SK-N-SH (cell line): ENCODE measurements at regions not wholly inside any gene's neighbourhood (a gene's known extent, or its start where the extent isn't known, plus 50 kb on each side); places are given as distances from the start of the nearest gene placed in this dataset.

Experiments
- CTCF ChIA-PET: fragments of 300-600, 350-600 bp; formaldehyde crosslinking; extraction: SDS; loops from one replicate; lab custom pipeline; 2021; lab: Yijun Ruan, JAX
- POLR2A ChIA-PET: fragments of 350-600 bp; sonication (Branson Sonifier 250); formaldehyde crosslinking; extraction: SDS; loops from one replicate; lab custom pipeline; 2020; ENCODE audit warnings: antibody characterized with exemption, inconsistent platforms; lab: Yijun Ruan, JAX
- DNase-seq: peaks from one replicate; pipeline ENCODE4 v3.0.0; 2012
- H2AFZ ChIP-seq: fragments of 200-600 bp; sonication (generic); 2 replicates; pipeline ENCODE4 v1.8.1; 2016; ENCODE audit warnings: antibody characterized with exemption, mild to moderate bottlenecking, low read depth
- H3F3A ChIP-seq: fragments of 200-600 bp; sonication (generic); replicated peaks from 2 replicates; pipeline ENCODE3; 2016; ENCODE audit warnings: antibody characterized with exemption, mild to moderate bottlenecking; ENCODE audit not compliant: insufficient read depth
- H3K27ac ChIP-seq, 2 experiments: fragments of 200-500 bp in 1 of 2; fragments of 200-600 bp in 1 of 2; sonication (Bioruptor generic) in 1 of 2; sonication (generic), shearing (Covaris generic) in 1 of 2; 2 replicates each; pipeline versions ENCODE4 v1.5.1 to v1.6.1; 2014 to 2016; ENCODE audit warnings: low read depth in 2 of 2, inconsistent platforms in 1 of 2, low read length in 1 of 2, mild to moderate bottlenecking in 1 of 2, mixed read lengths in 1 of 2
- H3K27me3 ChIP-seq: fragments of 200-600 bp; sonication (generic), shearing (Covaris generic); 2 replicates; pipeline ENCODE4 v1.6.1; 2016; ENCODE audit warnings: mixed run types; ENCODE audit not compliant: insufficient read depth
- H3K36me3 ChIP-seq, 2 experiments: fragments of 200-500 bp in 1 of 2; fragments of 200-600 bp in 1 of 2; sonication (Bioruptor generic) in 1 of 2; sonication (generic) in 1 of 2; replicated peaks in 1 of 2; 2 replicates each; pipeline versions ENCODE3 to v1.5.1; 2014 to 2016; ENCODE audit warnings: low read length in 1 of 2, mild to moderate bottlenecking in 1 of 2; ENCODE audit not compliant: insufficient read depth in 2 of 2, control insufficient read depth in 1 of 2
- H3K4me1 ChIP-seq, 2 experiments: fragments of 200-500 bp in 1 of 2; fragments of 200-600 bp in 1 of 2; sonication (Bioruptor generic) in 1 of 2; sonication (generic), shearing (Covaris generic) in 1 of 2; 2 replicates each; pipeline versions ENCODE4 v1.5.1 to v1.6.1; 2014 to 2016; ENCODE audit warnings: low read depth in 1 of 2, low read length in 1 of 2, mixed run types in 1 of 2; ENCODE audit not compliant: insufficient read depth in 2 of 2, control insufficient read depth in 1 of 2
- H3K4me2 ChIP-seq: fragments of 200-600 bp; sonication (generic), shearing (Covaris generic); 2 replicates; pipeline ENCODE4 v1.6.1; 2017; ENCODE audit warnings: mixed run types
- H3K4me3 ChIP-seq, 2 experiments: fragments of 200-500 bp in 1 of 2; fragments of 200-600 bp in 1 of 2; sonication (Bioruptor generic) in 1 of 2; sonication (generic), shearing (Covaris generic) in 1 of 2; 2 replicates each; pipeline versions ENCODE4 v1.5.1 to v1.8.1; 2014 to 2016; ENCODE audit warnings: low read depth in 2 of 2, inconsistent platforms in 1 of 2, low read length in 1 of 2, mild to moderate bottlenecking in 1 of 2, mixed read lengths in 1 of 2, moderate library complexity in 1 of 2
- H3K79me2 ChIP-seq: fragments of 200-600 bp; sonication (generic); 2 replicates; pipeline ENCODE4 v1.8.1; 2017; ENCODE audit warnings: mild to moderate bottlenecking; ENCODE audit not compliant: insufficient read depth
- H3K9ac ChIP-seq: fragments of 200-600 bp; sonication (generic); 2 replicates; pipeline ENCODE4 v1.6.1; 2017; ENCODE audit warnings: mixed run types
- H3K9me2 ChIP-seq: fragments of 200-600 bp; sonication (generic); 2 replicates; pipeline ENCODE4 v1.6.1; 2017; ENCODE audit warnings: mixed run types
- H3K9me3 ChIP-seq: fragments of 200-600 bp; sonication (generic); 2 replicates; pipeline ENCODE4 v1.6.1; 2017; ENCODE audit warnings: mixed run types, mild to moderate bottlenecking, moderate library complexity
- H4K20me1 ChIP-seq: fragments of 200-600 bp; sonication (generic); 2 replicates; pipeline ENCODE4 v1.6.1; 2017; ENCODE audit warnings: mild to moderate bottlenecking, mixed run types; ENCODE audit not compliant: insufficient read depth
- EP300 ChIP-seq, 2 experiments: IDR thresholded peaks; 2 replicates each; pipeline versions ENCODE4 v1.4.0 to v1.6.1; 2012; ENCODE audit warnings: borderline replicate concordance in 1 of 2, low read depth in 1 of 2, low read length in 1 of 2
- MEF2A ChIP-seq: IDR thresholded peaks from 2 replicates; pipeline ENCODE4 v1.4.0; 2012; ENCODE audit warnings: low read depth, borderline replicate concordance
- REST ChIP-seq: IDR thresholded peaks from 2 replicates; pipeline ENCODE4 v1.6.1; 2012; ENCODE audit warnings: mild to moderate bottlenecking, low read depth, low read length, moderate library complexity
- RFX5 ChIP-seq: IDR thresholded peaks from 2 replicates; pipeline ENCODE4 v1.6.1; 2012; ENCODE audit warnings: mild to moderate bottlenecking, improper control_type of control experiment, low read length
- RXRA ChIP-seq: IDR thresholded peaks from 2 replicates; pipeline ENCODE4 v1.4.0; 2012; ENCODE audit warnings: low read depth, mild to moderate bottlenecking, borderline replicate concordance
- SMC3 ChIP-seq: IDR thresholded peaks from 2 replicates; pipeline ENCODE4 v1.6.1; 2012; ENCODE audit warnings: low read depth, low read length, improper control_type of control experiment
- TEAD4 ChIP-seq: IDR thresholded peaks from 2 replicates; pipeline ENCODE4 v1.4.0; 2012; ENCODE audit warnings: mild to moderate bottlenecking, borderline replicate concordance; ENCODE audit not compliant: insufficient read depth
- USF2 ChIP-seq: fragments of 150-350 bp; IDR thresholded peaks from 2 replicates; pipeline ENCODE4 v1.6.1; 2017; ENCODE audit warnings: antibody characterized with exemption, low read length, low read depth, borderline replicate concordance
- ZBTB33 ChIP-seq: IDR thresholded peaks from 2 replicates; pipeline ENCODE4 v1.4.0; 2012; ENCODE audit warnings: low read depth, borderline replicate concordance
- WGBS: methylation state at CpG from one replicate; pipeline ENCODE4 v1.1.6; 2017; ENCODE audit warnings: low lambda C conversion rate; 5-methylcytosine and 5-hydroxymethylcytosine counted together
- TF ChIP-seq, protein P1 (sequence below): fragments of 200-600 bp; sonication (generic); IDR thresholded peaks from 2 replicates; pipeline ENCODE4 v1.6.1; 2017; ENCODE audit warnings: antibody characterized with exemption, mild to moderate bottlenecking, moderate library complexity

- CTCF ChIA-PET, result interaction anchor here (1.2 to 2.6 kb wide), 5 partner anchors 11 to 128 kb away, joined by 3 to 10 read pairs (median 5); no protein-coding TSS in a partner anchor
Observed at GRCh38 chr15:77742570-77742969, 109.9 kb upstream of the LINGO1 start.

More at GRCh38 chr15:77742570-77742969, 109.9 kb upstream of the LINGO1 start:
- no peaks in the 10 kb centered on the region for H3K9me2 ChIP-seq
- no peak overlapping the region for H3K4me2 ChIP-seq
- H3K79me2 ChIP-seq, result no peaks in the 10 kb centered on the region
- POLR2A ChIA-PET, result interaction anchor here (0.7 kb wide), 1 partner anchor 14 kb away, joined by 3 read pairs; no protein-coding TSS in a partner anchor
- no peak overlapping the region for H3K4me3 ChIP-seq
- H3F3A ChIP-seq, result no peaks in the 10 kb centered on the region
- WGBS, result 14% methylated on average over 4 of the region's 4 CpGs
- no peaks in the 10 kb centered on the region for H3K9me3 ChIP-seq
- H3K4me1 ChIP-seq, result peaks cover 0 to 18% of the 10 kb centered on the region in 2 experiments; a peak in 2 of 4 replicates
- H2AFZ ChIP-seq, result no peak overlapping the region
- no peak overlapping the region for H3K9ac ChIP-seq
- peaks cover 19% of the 10 kb centered on the region for H3K27me3 ChIP-seq
- DNase-seq, result no peak
- H3K36me3 ChIP-seq, result no peaks in the 10 kb centered on the region
- H3K27ac ChIP-seq, result no peak overlapping the region
- no peaks in the 10 kb centered on the region for H4K20me1 ChIP-seq
- no peak for TF ChIP-seq USF2
- TF ChIP-seq TEAD4, result no peak
- TF ChIP-seq RFX5, result no peak
- no peak for TF ChIP-seq REST
- no peak for TF ChIP-seq RXRA
- TF ChIP-seq, protein P1, sequence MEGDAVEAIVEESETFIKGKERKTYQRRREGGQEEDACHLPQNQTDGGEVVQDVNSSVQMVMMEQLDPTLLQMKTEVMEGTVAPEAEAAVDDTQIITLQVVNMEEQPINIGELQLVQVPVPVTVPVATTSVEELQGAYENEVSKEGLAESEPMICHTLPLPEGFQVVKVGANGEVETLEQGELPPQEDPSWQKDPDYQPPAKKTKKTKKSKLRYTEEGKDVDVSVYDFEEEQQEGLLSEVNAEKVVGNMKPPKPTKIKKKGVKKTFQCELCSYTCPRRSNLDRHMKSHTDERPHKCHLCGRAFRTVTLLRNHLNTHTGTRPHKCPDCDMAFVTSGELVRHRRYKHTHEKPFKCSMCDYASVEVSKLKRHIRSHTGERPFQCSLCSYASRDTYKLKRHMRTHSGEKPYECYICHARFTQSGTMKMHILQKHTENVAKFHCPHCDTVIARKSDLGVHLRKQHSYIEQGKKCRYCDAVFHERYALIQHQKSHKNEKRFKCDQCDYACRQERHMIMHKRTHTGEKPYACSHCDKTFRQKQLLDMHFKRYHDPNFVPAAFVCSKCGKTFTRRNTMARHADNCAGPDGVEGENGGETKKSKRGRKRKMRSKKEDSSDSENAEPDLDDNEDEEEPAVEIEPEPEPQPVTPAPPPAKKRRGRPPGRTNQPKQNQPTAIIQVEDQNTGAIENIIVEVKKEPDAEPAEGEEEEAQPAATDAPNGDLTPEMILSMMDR, result no peak
- no peak for TF ChIP-seq SMC3
- TF ChIP-seq EP300 (IDR thresholded peaks at IDR 0.05; ENCODE audit: borderline replicate concordance in 1 of 2, low read depth in 1 of 2, low read length in 1 of 2), result no peak
- no peak for TF ChIP-seq MEF2A
- no peak for TF ChIP-seq ZBTB33
